ENCODE measurements at regions not wholly inside any gene's neighbourhood (a gene's known extent, or its start where the extent isn't known, plus 50 kb on each side); places are given as distances from the start of the nearest gene placed in this dataset.
"Not testable (repeated sequence)": the region's sequence is repeated elsewhere in the genome, so short reads cannot be mapped to it uniquely, and the experiment has no call there.

GRCh38 chr5:111976705-111977435 lies 219.9 kb upstream of the NREP start:
- DNase-seq (ENCODE audit: low spot score): no peak

GRCh38 chr5:111975133-111975532 lies 218.1 kb upstream of the NREP start:
- DNase-seq (ENCODE audit: low spot score): no peak

DNA sequence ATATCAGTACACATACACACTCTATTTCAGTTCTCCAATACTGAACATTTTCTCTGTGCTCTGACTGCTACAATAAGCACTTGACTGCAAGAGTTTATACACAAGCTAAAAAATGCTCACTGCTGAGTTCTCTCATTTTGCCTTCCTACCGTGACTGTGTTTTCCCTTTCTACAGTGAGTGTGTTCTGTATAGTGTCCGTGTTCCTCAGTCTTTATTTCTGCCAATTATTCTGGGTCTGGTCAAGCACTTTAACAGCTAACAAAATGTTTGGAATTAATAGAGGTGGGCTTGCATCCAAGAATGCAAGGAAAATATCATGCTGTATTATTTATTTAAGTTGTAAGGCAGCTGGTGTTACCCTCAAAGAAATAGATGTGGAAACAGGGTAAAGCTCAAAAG lies 217.0 kb upstream of the NREP start:
- no peak for DNase-seq (ENCODE audit: low spot score)

- DNase-seq (ENCODE audit: low spot score): no peak
These were observed 215.6 kb upstream of the NREP start for GRCh38 chr5:111972548-111972947.

GRCh38 chr5:111972080-111972479 lies 215.1 kb upstream of the NREP start:
- no peak for DNase-seq (ENCODE audit: low spot score)

GRCh38 chr5:111968459-111968858 lies 211.5 kb upstream of the NREP start:
- DNase-seq (ENCODE audit: low spot score): no peak

- no peak for DNase-seq (ENCODE audit: low spot score)
These were observed 210.5 kb upstream of the NREP start for GRCh38 chr5:111967463-111967862.

DNA sequence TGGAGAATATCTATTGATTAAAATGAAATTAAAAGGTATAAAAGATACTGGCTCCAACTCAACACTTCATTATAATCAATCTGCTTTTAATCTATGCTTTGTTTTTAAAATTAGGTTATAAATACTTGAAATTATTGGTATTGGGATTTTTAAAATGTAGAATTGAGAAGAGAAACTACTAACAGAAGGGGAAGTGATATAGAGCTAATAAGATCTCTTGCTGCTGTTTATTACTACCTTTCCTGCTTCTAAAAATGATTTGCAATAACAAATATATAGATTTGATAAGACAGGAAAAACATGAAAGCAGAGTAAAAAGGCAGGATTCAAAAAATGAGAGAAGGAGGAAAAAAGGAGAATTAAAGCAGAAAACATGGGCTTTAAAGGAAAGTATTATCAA lies 209.3 kb upstream of the NREP start:
- DNase-seq (ENCODE audit: low spot score): no peak

DNA sequence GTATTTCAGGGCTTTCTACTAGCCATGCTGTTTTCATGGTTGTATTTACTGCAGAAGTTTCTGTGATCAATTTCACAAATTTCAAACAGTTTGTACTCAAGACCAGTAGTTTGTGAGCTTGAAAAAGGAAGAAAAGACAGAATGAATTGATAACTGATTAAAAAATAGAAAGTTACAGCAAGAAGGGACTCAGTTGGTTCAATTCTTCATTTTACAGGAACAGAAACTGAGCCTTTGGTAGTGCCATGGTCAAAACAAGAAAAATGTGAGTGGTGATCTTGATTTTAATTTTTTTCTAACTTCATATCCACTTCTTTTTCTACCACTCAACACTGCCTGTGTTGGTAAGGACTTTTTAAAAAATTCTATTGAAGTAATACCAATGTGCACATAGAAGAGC lies 206.6 kb upstream of the NREP start:
- DNase-seq (ENCODE audit: low spot score): no peak

DNA sequence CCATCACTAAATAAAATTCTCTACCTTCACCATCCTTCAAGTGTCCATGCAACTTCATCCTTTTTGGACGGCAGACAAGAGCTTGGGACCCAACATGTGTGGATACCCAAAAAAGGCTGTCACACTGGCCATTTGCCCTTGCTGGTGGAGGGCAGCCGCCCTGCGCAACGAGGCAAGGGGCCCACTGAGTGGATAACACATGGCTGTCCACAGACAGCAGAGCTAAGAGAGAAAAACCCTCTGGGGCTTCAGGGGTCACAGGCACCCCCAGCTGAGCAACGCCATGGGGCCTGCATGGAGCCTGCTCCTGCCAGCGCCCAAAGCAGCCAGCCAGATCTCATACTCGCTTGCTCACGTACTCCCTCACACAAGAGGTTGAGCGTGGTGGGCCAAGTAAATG lies 205.9 kb upstream of the NREP start:
- no peak for DNase-seq (ENCODE audit: low spot score)

DNA sequence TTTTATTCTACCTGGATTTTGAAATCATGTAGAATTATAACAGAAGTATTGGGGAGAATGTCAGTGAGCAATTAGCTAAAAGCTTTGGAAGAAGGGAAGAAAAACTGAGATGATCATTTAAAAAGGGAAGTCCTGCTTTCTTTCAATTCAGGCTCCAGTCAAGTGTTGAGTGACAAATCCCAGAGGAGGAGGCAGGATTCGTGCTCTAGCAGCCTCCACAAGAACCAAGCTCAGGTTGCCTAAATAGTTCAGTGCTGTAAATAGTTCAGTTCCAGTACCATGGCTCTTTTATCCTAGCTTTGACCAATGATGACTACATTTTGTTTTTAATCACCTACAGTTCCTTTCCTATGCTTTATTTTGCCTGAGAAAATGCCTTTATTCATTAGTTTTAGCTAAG lies 204.9 kb upstream of the NREP start:
- DNase-seq (ENCODE audit: low spot score): no peak

- no peak for DNase-seq (ENCODE audit: low spot score)
These were observed 203.7 kb upstream of the NREP start for GRCh38 chr5:111960476-111961215.

DNA sequence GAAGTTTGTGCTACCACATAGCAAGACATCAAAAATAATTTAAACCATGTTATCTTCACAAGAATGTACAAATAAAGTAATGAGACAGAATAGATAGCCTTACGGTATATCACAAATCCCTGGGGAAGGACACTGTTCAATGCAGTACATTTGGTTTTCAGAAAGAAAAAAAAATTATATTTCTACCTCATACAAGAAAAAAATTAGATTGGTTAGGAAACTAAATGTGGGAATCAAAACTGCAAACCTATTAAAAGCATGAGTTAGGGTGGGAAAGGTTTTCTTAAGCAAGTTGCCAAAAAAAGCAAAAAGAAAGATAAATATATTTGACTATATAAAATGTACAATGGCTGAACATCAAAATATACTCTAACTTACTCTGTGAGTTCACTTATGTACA lies 201.9 kb upstream of the NREP start:
- no peak for DNase-seq (ENCODE audit: low spot score)

DNA sequence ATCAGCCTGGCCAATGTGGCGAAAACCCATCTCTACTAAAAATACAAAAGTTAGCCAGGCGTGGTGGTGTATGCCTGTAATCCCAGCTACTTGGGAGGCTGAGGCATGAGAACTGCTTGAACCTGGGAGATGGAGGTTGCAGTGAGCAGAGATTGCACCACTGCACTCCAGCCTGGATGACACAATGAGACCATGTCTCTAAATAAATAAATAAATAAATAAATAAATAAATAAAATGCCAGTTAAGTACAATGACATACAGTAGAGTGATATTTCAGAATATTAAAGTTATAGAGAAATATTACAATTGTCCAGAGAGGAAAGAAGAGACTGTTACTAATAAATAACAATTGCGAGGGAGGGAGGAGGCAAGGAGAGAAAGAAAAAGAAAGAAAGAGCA lies 199.8 kb upstream of the NREP start:
- DNase-seq (ENCODE audit: low spot score): not testable (repeated sequence)

GRCh38 chr5:111954516-111955395 lies 197.8 kb upstream of the NREP start:
- no peak for DNase-seq (ENCODE audit: low spot score)

DNA sequence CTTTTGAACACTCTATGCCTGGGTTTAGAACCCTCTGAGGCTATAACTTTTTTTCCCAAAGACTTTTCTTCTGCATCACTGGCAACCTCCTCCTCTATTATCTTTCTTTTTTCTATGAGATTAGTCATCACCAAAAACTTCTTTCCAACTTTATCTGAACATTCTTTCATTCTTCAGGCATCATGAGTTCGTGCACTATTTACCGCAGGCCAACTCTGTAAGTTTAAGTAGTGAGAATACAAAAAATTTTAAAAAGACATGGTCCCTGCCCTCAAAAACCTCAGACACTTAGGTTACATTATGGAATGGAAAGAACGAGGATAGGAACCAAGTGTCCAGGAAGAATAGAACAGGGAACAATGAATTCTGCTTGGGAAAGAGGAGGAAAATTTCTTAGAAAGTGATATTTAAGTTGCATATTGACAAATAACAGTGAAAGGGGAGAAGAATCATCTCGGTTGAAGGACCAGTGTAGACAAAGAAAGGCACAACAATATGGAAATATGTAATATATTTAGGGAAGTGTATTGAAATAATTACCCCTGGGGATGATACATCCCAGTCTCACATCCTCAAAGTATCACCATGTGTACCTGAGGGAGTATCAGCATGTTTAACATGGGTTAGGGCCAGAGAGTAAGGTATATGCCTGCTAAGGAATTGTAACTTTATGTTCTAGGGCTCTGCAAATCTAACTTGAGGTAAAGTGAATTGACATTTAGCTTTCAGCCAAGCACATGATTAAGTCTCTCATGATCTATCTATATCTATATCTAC lies 196.5 kb upstream of the NREP start:
- no peak for DNase-seq (ENCODE audit: low spot score)

DNA sequence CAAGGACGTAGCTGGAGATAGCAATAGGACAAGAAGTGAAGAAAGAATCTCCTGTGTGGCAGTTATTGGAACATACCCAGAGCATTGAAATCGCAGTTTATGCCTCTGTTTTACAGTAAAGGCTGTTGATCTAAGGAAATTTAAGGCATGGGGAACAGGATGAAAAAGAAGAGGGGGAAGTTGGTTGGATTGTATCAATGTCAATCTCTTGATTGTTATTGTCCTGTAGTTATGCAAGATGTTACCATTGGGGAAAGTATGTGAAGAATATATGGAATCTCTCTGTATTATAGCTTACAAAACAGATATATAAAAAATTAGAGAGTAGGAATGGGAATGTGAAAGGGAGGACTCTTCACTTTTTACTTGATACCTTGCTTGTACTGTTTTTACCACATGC lies 195.6 kb upstream of the NREP start:
- DNase-seq (ENCODE audit: low spot score): no peak

GRCh38 chr5:111950660-111951059 lies 193.7 kb upstream of the NREP start:
- no peak for DNase-seq (ENCODE audit: low spot score)

DNA sequence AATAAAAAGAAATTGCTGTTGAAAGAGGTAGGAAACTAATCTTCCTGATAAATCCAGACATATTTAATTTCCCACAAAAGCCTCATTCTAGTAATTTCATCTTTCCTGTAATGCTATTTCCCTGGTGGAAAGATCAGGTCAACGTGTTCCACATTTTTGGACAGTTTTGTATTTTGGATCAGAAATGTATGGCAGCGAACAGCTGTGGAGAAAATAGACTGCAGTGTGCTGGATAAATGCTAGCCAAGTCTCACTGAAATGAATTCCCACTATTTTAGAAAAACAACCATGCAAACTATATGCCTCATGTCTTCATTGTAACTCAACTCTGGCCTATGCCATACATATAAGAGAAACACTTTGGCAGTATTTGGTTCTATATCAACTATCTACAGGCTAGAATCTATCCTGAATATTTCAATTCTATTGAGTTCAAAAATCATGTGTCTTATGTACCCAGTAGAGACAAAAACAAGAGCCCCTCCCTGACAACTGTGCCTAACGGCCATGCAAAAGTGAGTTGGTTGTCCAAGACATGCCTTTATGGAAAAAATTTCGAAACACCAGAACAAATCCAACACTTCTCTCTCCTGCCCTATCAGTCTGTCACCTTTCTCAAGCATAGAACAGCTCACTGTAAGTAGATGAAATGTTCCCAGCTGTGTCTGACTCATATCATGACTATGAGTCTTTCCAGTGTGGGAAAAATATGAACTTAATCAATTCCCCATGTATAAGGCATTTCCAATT lies 191.3 kb upstream of the NREP start:
- DNase-seq (ENCODE audit: low spot score): no peak

DNA sequence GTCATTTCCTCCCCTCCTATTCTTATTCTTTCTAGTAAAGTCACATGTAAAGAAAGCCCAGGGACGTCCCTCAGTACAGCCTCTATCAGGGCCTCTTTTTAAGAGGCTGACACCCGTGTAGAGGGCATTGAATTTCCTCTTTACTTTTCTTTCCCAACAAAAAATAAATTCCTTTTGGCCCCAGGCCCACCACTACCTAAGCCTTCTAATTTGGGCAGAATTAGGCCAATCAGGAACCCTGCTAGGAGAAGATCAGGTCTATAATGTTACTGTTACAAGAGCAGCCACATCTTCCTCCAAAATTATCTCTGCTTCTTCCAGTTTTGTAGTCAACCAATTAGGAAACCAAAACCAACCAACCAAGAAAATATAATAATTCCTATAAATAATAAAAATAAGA lies 189.6 kb upstream of the NREP start:
- DNase-seq (ENCODE audit: low spot score): no peak

GRCh38 chr5:111945535-111945934 lies 188.5 kb upstream of the NREP start:
- DNase-seq (ENCODE audit: low spot score): no peak
